Gastrocnemius medialis (tissue), 4 donors: ENCODE measurements at regions not wholly inside any gene's neighbourhood (a gene's known extent, or its start where the extent isn't known, plus 50 kb on each side); places are given as distances from the start of the nearest gene placed in this dataset.

Experiments
- ATAC-seq, 2 donors: fragments of 150-250 bp; one replicate each; pipeline ENCODE4 v1.9.1; 2016
- DNase-seq, 2 donors: peaks; one replicate each; pipeline ENCODE4 v3.0.0-alpha.2; 2019
- H3K27ac ChIP-seq, 4 donors: fragments of 200-600 bp; sonication (generic); 1 replicate in 1 of 4; 2 replicates in 3 of 4; pipeline ENCODE4 v1.5.1; 2016 to 2018; ENCODE audit warnings: mild to moderate bottlenecking in 2 of 4, moderate library complexity in 1 of 4
- H3K27me3 ChIP-seq, 3 donors: fragments of 200-600 bp; sonication (generic) in 2 of 3; 1 replicate in 1 of 3; 2 replicates in 2 of 3; pipeline versions ENCODE4 v1.5.1 to v1.6.0; 2016 to 2019; ENCODE audit warnings: mild to moderate bottlenecking in 1 of 3, moderate library complexity in 1 of 3
- H3K36me3 ChIP-seq, 2 donors: fragments of 200-600 bp; sonication (generic) in 1 of 2; one replicate each; pipeline ENCODE4 v1.5.1; 2017 to 2018
- H3K4me1 ChIP-seq, 2 donors: fragments of 200-600 bp; sonication (generic) in 1 of 2; one replicate each; pipeline ENCODE4 v1.5.1; 2016 to 2017; ENCODE audit warnings: mild to moderate bottlenecking in 2 of 2
- H3K4me3 ChIP-seq, 4 donors: fragments of 200-600 bp; sonication (generic) in 3 of 4; 1 replicate in 1 of 4; 2 replicates in 3 of 4; pipeline ENCODE4 v1.5.1; 2016 to 2019; ENCODE audit warnings: mild to moderate bottlenecking in 2 of 4
- H3K9me3 ChIP-seq, 3 donors: fragments of 200-600 bp; sonication (generic) in 2 of 3; 1 replicate in 1 of 3; 2 replicates in 2 of 3; pipeline ENCODE4 v1.5.1; 2016 to 2019
- POLR2A ChIP-seq, 2 donors: fragments of 450-650 bp; IDR thresholded peaks; one replicate each; pipeline ENCODE4 v1.6.1; 2017; ENCODE audit warnings: antibody characterized with exemption in 2 of 2, mild to moderate bottlenecking in 2 of 2, moderate library complexity in 2 of 2
- in situ Hi-C, 4 donors: fragments of 200-750 bp; cut with MboI; loops; one replicate each; pipeline versions ENCODE4 v1.15.0 to v1.8.0; 2017; ENCODE audit warnings: low sequenced_read_pairs in 4 of 4
- intact Hi-C: fragments of 100-400 bp; cut with DNase I; formaldehyde crosslinking; loops from one replicate; pipeline ENCODE4 v1.15.1; 2023; ENCODE audit warnings: low total_unique reads
- TF ChIP-seq, protein P1 (sequence below), 5 experiments: fragments of 450-650 bp in 3 of 5; fragments of 200-600 bp in 2 of 5; sonication (generic) in 2 of 5; IDR thresholded peaks in 4 of 5; conservative IDR thresholded peaks in 1 of 5; 1 replicate in 4 of 5; 2 replicates in 1 of 5; pipeline ENCODE4 v1.5.1; 2016 to 2019; ENCODE audit warnings: antibody characterized with exemption in 5 of 5, mild to moderate bottlenecking in 3 of 5, moderate library complexity in 3 of 5

DNA sequence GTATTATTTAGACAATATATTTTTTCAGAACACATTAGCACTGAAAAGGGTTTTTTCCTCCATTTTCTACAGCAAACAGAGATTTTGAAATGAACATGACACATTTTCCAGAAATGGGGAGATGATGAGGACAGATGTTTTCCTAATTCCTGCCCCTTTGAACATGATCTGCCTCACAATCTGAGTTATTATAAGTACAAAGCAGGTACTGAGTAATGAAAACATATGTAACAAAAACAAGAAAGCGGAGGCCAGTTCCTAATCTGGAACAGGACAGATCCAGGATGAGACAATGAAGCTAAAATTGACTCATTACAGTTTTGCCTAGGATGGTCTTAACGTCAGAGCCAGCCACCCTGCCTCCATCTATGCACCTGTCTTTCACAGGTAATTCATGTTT, 642.8 kb upstream of the NR2F2 start:
- TF ChIP-seq, protein P1, sequence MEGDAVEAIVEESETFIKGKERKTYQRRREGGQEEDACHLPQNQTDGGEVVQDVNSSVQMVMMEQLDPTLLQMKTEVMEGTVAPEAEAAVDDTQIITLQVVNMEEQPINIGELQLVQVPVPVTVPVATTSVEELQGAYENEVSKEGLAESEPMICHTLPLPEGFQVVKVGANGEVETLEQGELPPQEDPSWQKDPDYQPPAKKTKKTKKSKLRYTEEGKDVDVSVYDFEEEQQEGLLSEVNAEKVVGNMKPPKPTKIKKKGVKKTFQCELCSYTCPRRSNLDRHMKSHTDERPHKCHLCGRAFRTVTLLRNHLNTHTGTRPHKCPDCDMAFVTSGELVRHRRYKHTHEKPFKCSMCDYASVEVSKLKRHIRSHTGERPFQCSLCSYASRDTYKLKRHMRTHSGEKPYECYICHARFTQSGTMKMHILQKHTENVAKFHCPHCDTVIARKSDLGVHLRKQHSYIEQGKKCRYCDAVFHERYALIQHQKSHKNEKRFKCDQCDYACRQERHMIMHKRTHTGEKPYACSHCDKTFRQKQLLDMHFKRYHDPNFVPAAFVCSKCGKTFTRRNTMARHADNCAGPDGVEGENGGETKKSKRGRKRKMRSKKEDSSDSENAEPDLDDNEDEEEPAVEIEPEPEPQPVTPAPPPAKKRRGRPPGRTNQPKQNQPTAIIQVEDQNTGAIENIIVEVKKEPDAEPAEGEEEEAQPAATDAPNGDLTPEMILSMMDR (IDR thresholded peaks at IDR 0.05 in 4 of 5, conservative IDR thresholded peaks at IDR 0.05 in 1 of 5), result no peak
- TF ChIP-seq POLR2A (IDR thresholded peaks at IDR 0.05), result no peak
- H3K9me3 ChIP-seq, result no peaks in the 10 kb centered on the region
- no peak overlapping the region for H3K4me3 ChIP-seq
- in situ Hi-C loops, result no loop called here
- H3K36me3 ChIP-seq, result no peaks in the 10 kb centered on the region
- no peaks in the 10 kb centered on the region for H3K4me1 ChIP-seq
- no peak overlapping the region for H3K27ac ChIP-seq
- DNase-seq (no peak), ATAC-seq (no peak)
- intact Hi-C loops, result no loop called here
- H3K27me3 ChIP-seq, result no peaks in the 10 kb centered on the region

DNA sequence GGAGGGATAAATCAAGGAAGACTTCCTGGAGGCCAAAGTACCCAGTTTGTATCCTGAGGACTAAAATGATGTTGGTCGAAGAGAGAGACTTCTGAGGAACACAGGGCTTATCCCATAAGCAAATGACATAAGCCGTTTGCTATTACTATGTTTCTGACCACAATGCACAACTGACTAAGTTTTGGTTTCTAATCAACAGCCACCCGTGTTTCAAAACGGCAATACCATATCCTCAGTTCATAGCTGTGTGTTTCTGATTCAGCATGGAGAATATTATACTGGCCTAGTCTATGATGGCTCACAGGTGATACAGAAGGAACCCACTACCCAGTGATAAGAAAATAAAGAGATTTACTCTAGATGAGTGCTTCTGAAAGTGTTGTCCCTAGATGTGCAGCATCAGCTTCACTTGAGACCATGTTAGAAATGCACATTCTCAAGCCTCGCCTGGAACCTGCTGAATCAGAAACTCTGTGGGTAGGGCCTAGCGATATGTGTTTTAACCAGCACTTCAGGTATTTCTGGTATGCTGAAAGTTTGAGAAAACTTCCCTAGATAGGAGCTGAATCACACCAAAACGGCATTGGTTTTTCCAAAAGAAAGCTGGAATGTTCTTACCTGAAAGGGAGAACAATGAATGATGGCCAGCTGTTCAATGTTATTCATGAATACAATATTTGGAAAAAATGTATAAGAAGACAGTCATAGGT, 639.7 kb upstream of the NR2F2 start:
- H3K27me3 ChIP-seq, result no peaks in the 10 kb centered on the region
- in situ Hi-C loops, result no loop called here
- ATAC-seq (no peak), DNase-seq (no peak)
- H3K4me3 ChIP-seq, result no peak overlapping the region
- H3K9me3 ChIP-seq, result no peaks in the 10 kb centered on the region
- H3K27ac ChIP-seq, result no peak overlapping the region
- no peaks in the 10 kb centered on the region for H3K4me1 ChIP-seq
- no peaks in the 10 kb centered on the region for H3K36me3 ChIP-seq
- TF ChIP-seq, protein P1 (IDR thresholded peaks at IDR 0.05 in 4 of 5, conservative IDR thresholded peaks at IDR 0.05 in 1 of 5), result no peak
- no peak for TF ChIP-seq POLR2A (IDR thresholded peaks at IDR 0.05)
- intact Hi-C loops, result no loop called here

DNA sequence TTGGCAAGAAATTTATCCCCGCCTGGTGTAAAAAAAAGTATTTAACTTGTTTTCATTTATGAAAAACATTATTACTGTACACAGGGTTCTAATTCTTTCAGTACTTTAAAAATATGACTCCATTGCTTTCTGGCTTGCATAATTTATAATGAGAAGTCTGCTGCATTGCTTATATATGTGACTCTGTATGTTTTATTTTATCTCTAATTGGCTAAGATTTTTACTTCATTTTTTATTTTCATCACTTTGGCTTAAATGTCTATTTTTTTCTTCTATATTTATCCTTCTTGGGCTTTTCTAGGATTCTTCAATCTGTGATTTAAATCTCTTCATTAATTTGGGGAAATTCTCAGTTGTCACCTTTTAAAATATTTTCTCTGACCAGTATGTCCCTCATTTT, 636.6 kb upstream of the NR2F2 start:
- no peaks in the 10 kb centered on the region for H3K27me3 ChIP-seq
- H3K4me1 ChIP-seq, result no peaks in the 10 kb centered on the region
- H3K27ac ChIP-seq, result no peak overlapping the region
- no peak overlapping the region for H3K4me3 ChIP-seq
- H3K36me3 ChIP-seq, result no peaks in the 10 kb centered on the region
- DNase-seq, result no peak
- ATAC-seq, result no peak
- in situ Hi-C loops, result no loop called here
- TF ChIP-seq POLR2A (IDR thresholded peaks at IDR 0.05), result no peak
- TF ChIP-seq, protein P1 (IDR thresholded peaks at IDR 0.05 in 4 of 5, conservative IDR thresholded peaks at IDR 0.05 in 1 of 5), result no peak
- no peaks in the 10 kb centered on the region for H3K9me3 ChIP-seq
- intact Hi-C loops, result no loop called here

DNA sequence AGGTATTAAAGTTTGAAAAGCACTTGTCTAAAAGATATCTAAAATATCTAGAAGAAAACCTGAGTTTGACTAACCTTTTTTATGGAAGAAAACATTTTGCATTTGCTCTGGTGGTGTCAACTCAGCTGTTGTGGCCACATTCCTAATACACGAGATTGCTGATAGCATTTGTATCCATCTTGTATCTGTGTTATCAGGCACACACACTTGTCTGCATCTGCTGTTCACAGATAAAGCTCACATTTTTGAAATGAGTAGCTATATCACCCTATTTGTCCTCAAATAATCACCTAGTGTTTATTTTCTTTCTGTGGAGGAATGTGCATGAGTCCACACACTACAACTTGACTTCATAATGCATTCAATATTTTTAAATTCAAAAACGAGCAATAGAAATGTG, 632.3 kb upstream of the NR2F2 start:
- in situ Hi-C loops (no loop called here), intact Hi-C loops (no loop called here)
- ATAC-seq, result no peak
- H3K4me1 ChIP-seq, result no peaks in the 10 kb centered on the region
- no peak overlapping the region for H3K4me3 ChIP-seq
- no peaks in the 10 kb centered on the region for H3K36me3 ChIP-seq
- H3K9me3 ChIP-seq, result no peaks in the 10 kb centered on the region
- H3K27me3 ChIP-seq, result no peaks in the 10 kb centered on the region
- DNase-seq, result no peak
- no peak overlapping the region for H3K27ac ChIP-seq
- TF ChIP-seq POLR2A (IDR thresholded peaks at IDR 0.05), result no peak
- TF ChIP-seq, protein P1 (IDR thresholded peaks at IDR 0.05 in 4 of 5, conservative IDR thresholded peaks at IDR 0.05 in 1 of 5), result no peak

DNA sequence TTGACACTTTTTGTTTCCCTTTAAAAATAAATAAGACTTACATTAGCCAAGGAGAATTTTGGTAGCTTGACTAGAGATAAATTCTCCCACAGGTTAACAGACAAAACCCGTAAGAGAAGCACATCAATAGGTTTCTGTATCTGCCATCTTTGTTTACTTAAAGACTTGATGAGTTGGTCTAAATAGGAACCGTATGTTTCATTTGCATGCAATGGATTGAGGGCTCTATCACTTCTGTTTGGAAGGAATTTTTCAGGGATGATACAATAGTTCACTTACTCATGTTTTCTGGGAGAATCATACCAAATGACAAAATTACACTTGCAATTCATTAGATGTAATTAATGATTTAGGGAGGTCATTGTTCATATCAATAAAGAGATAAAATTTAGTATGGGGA, 631.5 kb upstream of the NR2F2 start:
- intact Hi-C loops (no loop called here), in situ Hi-C loops (no loop called here)
- no peaks in the 10 kb centered on the region for H3K36me3 ChIP-seq
- DNase-seq, result no peak
- ATAC-seq, result no peak
- TF ChIP-seq, protein P1 (IDR thresholded peaks at IDR 0.05 in 4 of 5, conservative IDR thresholded peaks at IDR 0.05 in 1 of 5), result no peak
- no peak for TF ChIP-seq POLR2A (IDR thresholded peaks at IDR 0.05)
- no peaks in the 10 kb centered on the region for H3K4me1 ChIP-seq
- no peak overlapping the region for H3K4me3 ChIP-seq
- H3K9me3 ChIP-seq, result no peaks in the 10 kb centered on the region
- H3K27ac ChIP-seq, result no peak overlapping the region
- H3K27me3 ChIP-seq, result no peaks in the 10 kb centered on the region
